Stimulated activated CD4-positive, alpha-beta T cell treated with anti-CD3 and anti-CD28 coated beads, Interleukin-4, amount 100 ng/mL, for 4 hours (primary cell): ENCODE measurements at regions not wholly inside any gene's neighbourhood (a gene's known extent, or its start where the extent isn't known, plus 50 kb on each side); places are given as distances from the start of the nearest gene placed in this dataset.

Experiments
- DNase-seq, 2 experiments: peaks; one replicate each; pipeline ENCODE4 v3.0.0-alpha.2; 2020

- no peak for DNase-seq
These were observed 79.7 kb upstream of the SNRK start for GRCh38 chr3:43206632-43207031.

GRCh38 chr3:43206105-43206504 lies 80.2 kb upstream of the SNRK start:
- DNase-seq = no peak

DNA sequence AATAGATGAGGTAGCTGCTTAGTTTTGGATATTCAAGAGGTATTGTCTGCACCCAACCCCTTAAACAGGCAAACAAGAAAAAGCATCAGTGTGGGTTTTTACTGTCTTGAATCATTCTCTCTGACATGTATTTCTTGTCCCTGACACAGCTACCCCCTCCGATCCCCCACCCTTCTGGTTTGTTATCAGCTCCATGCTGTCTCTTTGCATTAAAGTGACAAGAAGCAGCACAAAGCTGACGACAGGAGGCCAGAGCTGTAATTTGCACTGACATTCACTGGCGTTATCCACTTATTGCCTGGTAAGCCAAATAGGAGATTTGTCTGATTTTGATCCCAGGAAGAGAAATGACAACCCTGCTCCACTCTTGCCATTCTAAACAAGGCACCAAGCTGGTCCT lies 83.3 kb upstream of the SNRK start:
- DNase-seq = no peak

DNA sequence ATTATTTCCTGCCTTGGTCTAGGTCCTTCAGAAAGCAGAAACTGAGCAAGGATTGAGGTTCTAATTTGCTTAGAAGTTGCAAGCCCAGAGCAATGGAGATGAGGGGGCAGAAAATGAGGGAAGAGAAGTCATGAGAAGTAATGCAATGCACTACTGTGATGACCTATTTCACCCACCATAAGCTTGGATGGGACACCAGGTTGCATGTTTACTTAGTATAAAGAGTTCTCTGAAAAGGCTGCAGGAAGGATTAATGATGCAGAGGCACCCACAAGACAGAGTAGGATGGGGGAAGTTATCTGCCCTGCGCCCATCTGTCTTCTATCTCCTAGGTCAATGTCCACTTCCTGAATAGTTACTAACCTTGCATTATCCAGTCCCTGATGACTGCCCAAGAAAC lies 84.8 kb upstream of the SNRK start:
- DNase-seq = no peak

GRCh38 chr3:43199645-43200306 lies 86.6 kb upstream of the SNRK start:
- no peak for DNase-seq

DNA sequence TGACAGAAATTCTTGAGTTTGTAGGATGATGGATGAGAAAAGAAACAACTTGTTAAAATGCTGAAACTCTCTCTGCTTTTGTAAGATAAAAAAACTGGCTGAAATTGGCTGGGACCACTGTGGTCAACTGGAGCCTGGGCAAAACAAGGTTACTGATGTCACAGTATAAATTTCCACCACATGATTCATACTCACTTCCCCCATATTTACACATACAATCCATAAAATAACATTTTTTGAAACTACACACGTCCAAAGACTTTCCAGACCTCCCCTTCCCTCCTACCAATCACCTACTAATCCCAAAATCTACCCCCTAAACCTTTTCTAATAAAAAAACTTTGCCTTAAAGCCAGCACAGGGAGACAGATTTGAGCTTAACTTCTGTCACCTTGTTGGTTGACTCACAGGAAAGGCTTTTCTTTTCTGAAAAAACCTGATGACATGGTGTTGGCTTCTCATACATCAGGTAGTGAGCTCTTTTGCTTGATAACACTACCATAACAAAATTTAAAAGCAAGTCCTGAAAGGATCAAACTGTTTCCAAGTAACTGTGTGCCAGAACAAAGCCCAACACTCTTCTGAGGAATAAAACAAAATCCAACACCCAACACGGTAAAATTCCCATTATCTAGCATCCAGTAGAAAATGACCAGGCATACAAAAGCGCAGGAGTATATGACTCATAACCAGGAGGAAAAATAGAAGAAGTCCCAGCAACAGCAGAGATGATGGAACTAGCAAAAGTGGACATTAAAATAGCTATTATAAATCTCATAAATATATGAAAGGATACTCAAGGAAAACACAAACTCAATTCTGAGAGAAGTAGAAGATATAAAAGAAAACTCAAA lies 87.3 kb upstream of the SNRK start:
- no peak for DNase-seq

- no peak for DNase-seq
These were observed 88.0 kb upstream of the SNRK start for GRCh38 chr3:43198301-43198700.

DNA sequence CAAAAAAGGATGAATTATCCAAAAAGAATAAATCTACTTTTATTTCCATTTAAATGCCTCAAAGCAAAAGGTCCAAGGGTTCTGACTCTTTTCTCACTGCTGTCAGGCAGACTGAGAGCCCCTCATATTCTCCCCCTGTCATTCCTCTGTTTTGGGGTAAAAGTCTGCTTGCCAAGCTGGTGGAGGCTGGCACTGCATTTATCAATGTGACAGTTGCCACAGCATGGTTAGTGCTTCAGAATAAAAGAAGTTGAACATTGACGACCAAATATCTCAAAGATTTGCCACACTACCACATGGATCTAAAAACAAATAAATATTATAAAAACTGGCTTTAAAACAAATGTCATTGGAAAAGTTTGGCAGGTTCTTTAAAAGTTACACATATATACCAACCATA lies 89.2 kb upstream of the SNRK start:
- no peak for DNase-seq

- no peak for DNase-seq
These were observed 89.6 kb upstream of the SNRK start for GRCh38 chr3:43196721-43197120.

DNA sequence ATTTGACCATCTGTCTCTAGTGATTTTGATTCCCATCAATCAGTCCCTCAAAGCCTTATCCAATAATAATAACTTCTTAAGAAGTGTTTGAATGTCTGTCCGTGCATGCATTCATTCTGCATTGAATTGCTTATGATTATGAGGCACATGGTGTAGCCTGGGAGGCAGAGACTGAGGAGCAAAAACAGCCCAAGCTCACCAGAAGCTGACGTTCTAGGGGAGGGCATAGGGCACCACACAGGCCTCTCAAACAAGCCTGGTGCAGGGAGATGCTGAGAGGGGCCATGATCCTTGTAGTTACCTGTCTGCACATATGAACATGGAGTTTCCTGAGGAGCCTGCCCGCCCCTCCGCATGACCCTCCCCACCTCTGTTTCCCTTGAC lies 89.2 kb upstream of the POMGNT2 start:
- no peak for DNase-seq

- DNase-seq = peak in 1 of 2 experiments; percentile 17
These were observed 88.7 kb upstream of the POMGNT2 start for GRCh38 chr3:43194490-43195114.

- DNase-seq = no peak
These were observed 88.2 kb upstream of the POMGNT2 start for GRCh38 chr3:43194069-43194468.

DNA sequence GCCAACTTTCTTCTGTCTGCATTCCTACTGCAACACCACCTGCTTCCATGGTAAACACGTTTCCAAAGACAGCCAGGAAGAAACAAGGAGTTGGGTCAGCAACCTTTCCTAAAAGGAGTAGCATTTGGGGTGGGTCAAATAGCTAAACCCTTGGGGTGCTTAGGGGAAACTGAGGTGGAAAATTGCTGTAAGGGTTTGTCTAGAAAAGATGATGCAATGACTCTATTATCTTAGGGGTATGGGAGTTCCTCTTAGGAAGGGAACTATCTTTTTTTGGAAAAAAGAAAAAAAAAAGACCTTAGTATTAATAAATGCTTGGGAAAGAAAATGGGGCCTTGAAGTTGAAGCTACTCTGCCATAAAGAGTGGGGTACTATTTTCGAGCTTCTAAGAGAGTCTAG lies 86.1 kb upstream of the POMGNT2 start:
- DNase-seq = no peak

- no peak for DNase-seq
These were observed 85.2 kb upstream of the POMGNT2 start for GRCh38 chr3:43191116-43191515.

DNA sequence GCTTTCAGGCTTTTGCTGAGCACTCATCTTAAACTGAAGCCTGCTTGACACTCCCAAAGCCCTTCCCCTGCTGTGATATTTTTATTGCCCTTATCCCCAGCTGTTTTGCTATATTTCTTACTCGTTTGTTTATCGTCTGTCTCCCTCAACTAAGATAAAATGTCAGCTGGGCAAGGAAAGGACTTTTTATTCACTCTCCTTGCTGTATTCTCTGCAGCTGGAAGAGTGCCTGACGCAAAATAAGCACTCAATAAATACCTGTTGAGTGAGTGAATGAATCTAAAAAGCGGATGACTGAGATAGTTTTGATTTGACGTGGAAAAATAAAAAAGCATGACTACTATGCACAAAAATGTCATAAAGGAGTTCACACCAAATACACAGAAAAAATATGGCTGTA lies 84.8 kb upstream of the POMGNT2 start:
- DNase-seq = no peak

DNA sequence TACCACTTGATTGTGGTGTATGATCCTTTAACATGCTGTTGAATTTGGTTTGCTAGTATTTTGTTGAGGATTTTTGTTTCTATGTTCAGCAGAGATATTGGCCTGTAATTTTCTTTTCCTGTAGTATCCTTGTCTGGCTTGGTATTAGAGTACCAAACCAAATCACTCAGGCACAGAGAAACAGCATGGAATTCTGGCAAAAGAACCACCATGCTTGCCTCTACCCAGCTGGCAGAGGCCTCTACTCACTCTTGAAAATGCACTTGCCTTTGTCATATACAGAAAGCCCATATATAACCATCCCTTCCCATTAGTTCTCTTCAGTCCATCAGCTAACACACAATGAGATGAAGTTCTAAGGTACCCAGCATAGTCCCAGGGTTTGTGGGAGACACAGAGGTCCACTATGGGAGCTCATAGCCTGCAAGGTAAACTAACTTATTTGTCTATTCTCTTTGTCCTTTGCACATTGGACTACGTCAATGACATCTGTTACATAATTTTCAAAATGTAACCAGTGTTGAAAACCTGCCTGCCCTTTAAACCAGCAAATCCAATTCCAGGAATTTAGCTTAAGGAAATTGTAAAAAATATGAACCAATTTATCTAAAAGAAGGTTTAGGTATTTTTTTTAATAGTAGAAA lies 82.1 kb upstream of the POMGNT2 start:
- DNase-seq = no peak

DNA sequence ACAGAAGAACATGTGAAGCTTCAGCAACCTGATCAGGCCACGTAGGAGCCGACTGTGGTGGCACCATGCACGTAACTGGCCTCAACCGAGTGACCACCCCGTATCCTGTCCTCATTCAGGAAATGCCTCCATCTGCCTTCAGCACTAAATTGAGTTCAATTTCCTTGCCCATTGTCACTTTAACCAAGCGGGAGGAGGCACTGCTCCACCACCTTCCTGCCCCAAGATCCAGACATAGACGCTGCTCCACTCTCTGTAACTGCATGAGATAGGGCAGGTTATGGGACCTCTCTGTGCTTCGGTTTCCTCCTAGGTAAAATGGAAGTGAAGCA lies 80.1 kb upstream of the POMGNT2 start:
- no peak for DNase-seq

GRCh38 chr3:43185274-43185982 lies 79.5 kb upstream of the POMGNT2 start:
- no peak for DNase-seq

- no peak for DNase-seq
These were observed 77.6 kb upstream of the POMGNT2 start for GRCh38 chr3:43183456-43183855.

DNA sequence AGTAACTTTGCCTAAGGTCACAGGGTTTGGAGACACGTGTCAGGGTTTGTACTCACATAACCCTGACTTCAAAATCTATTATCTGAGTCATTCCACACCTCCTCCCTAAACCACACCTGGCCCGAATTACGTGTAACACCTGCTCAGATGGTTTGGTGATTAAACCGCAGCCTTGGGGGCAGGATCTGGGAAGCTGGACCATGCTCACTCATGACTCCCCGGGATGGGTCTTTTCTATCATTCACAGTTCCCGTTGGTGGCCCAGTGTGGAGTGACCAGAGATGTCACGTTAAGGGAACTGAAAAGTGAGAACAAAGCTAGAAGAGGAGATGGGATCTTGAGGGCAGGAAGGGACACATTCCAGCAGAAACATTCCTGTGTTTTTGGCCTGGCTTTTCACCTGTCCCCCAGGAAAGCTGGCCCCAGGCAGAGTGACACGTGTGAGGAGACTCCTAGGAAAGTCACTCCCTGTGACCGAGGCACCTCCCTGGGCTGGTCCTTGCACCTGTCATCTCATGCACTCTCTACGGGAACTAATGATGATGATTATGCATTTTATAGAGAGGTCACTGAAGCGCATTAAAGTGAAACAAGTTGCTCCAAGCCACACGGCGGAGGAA lies 75.4 kb upstream of the POMGNT2 start:
- DNase-seq = peak in 1 of 2 experiments; percentile 60

DNA sequence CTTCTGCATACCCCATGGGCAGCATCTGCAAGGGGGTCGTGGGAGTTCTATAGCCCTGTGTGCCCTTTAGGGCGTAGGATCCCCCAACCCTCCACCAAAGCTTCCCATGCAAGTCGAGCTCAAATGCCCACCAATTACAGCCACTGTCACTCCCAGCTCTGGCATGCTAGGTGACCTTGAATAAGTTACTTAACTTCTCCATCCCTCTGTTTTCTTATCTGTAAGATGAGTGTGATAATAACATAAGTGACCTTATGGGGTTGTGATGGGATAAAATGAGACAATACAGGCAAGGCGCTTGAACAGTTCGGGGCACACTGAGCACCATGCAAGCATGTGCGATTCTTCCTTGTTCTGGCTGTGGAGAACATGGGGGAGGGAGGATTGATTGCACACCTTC lies 74.8 kb upstream of the POMGNT2 start:
- no peak for DNase-seq

DNA sequence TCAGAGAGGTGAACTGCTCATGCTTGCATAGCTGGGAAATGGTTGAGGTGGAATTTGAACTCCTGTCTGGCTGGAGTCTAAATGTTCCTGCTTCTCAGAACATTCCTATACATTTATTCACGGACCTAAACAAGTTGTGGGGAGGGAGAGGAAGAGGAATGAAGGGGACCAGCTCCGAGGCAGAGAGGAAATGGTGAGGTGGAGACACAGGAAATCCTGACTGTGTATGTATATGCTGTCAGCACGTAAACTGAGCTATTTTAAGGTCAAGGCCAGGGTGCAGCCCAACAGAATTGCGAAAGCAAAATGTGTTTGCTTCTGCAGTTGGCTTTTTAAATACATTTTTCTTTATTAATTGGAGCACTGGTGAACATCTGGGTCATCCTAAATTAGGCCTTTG lies 74.1 kb upstream of the POMGNT2 start:
- DNase-seq = peak in 1 of 2 experiments; percentile 32
